ENCODE measurements at regions not wholly inside any gene's neighbourhood (a gene's known extent, or its start where the extent isn't known, plus 50 kb on each side); places are given as distances from the start of the nearest gene placed in this dataset.

GRCh38 chr1:220322570-220322969 lies 50.3 kb upstream of the RAB3GAP2 start:
- DNase-seq (ENCODE audit: low read depth) = no peak
- TF ChIP-seq CTCF (IDR thresholded peaks at IDR 0.05; ENCODE audit: low read depth, low read length, missing control alignments) = no peak

More at GRCh38 chr1:220322570-220322969, 50.3 kb upstream of the RAB3GAP2 start:
- no peak overlapping the region for H3K4me3 ChIP-seq (ENCODE audit: low read depth, low read length)
